ENCODE measurements at regions not wholly inside any gene's neighbourhood (a gene's known extent, or its start where the extent isn't known, plus 50 kb on each side); places are given as distances from the start of the nearest gene placed in this dataset.

GRCh38 chr5:126062398-126063221 is 360.6 kb upstream of the GRAMD2B start:
- Mint-ChIP-seq H3K4me3 (no peak overlapping the region), H3K4me1 (peaks cover under 1% of the 10 kb centered on the region), H3K9me3 (peaks cover 10% of the 10 kb centered on the region), H3K27me3 (ENCODE audit: insufficient read depth) (no peaks in the 10 kb centered on the region), H3K36me3 (ENCODE audit: low read depth) (peaks cover 2% of the 10 kb centered on the region), H3K27ac (no peak overlapping the region)
- DNase-seq = no peak
- no peak overlapping the region for H3K9ac ChIP-seq (ENCODE audit: extremely low read depth, low read length, poor library complexity, severe bottlenecking)
- H3K4me1 ChIP-seq (ENCODE audit: control insufficient read depth, insufficient read depth, low read length) = no peaks in the 10 kb centered on the region
- 83 to 94% methylated on average over 1 of the region's 1 CpG for WGBS, 2 experiments (ENCODE audit: insufficient coverage in 1 of 2, insufficient read length in 1 of 2)
- H3K27ac ChIP-seq (ENCODE audit: low read depth, low read length) = no peak overlapping the region
- no peaks in the 10 kb centered on the region for H3K27me3 ChIP-seq (ENCODE audit: control insufficient read depth, insufficient read depth, low read length, poor library complexity, severe bottlenecking)
- no peaks in the 10 kb centered on the region for H3K9me3 ChIP-seq (ENCODE audit: control insufficient read depth, low read length)
- no peak for TF ChIP-seq CTCF (conservative IDR thresholded peaks at IDR 0.05)
- no peaks in the 10 kb centered on the region for H3K36me3 ChIP-seq (ENCODE audit: control insufficient read depth, insufficient read depth, low read length)
- H3K4me3 ChIP-seq (ENCODE audit: low read length) = no peak overlapping the region

- no peaks in the 10 kb centered on the region for H3K27me3 Mint-ChIP-seq (ENCODE audit: insufficient read depth)
- no peak for TF ChIP-seq CTCF (conservative IDR thresholded peaks at IDR 0.05)
These were observed 358.1 kb upstream of the GRAMD2B start for GRCh38 chr5:126065061-126065460.

GRCh38 chr5:126066836-126067235 is 356.4 kb upstream of the GRAMD2B start:
- no peak overlapping the region for H3K27ac Mint-ChIP-seq
- Histone ChIP-seq H3K27me3 (ENCODE audit: control insufficient read depth, insufficient read depth, low read length, poor library complexity, severe bottlenecking) (no peaks in the 10 kb centered on the region), H3K36me3 (ENCODE audit: control insufficient read depth, insufficient read depth, low read length) (no peaks in the 10 kb centered on the region), H3K4me1 (ENCODE audit: control insufficient read depth, insufficient read depth, low read length) (no peaks in the 10 kb centered on the region), H3K4me3 (ENCODE audit: low read length) (no peak overlapping the region), H3K9me3 (ENCODE audit: control insufficient read depth, low read length) (peaks cover 18% of the 10 kb centered on the region), H3K27ac (ENCODE audit: low read depth, low read length) (no peak overlapping the region), H3K9ac (ENCODE audit: extremely low read depth, low read length, poor library complexity, severe bottlenecking) (no peak overlapping the region)
- no peak for DNase-seq
- H3K4me3 Mint-ChIP-seq = no peak overlapping the region
- peaks cover 12% of the 10 kb centered on the region for H3K9me3 Mint-ChIP-seq
- no peaks in the 10 kb centered on the region for H3K4me1 Mint-ChIP-seq
- H3K27me3 Mint-ChIP-seq (ENCODE audit: insufficient read depth) = no peaks in the 10 kb centered on the region
- WGBS, 2 experiments (ENCODE audit: insufficient coverage in 1 of 2, insufficient read length in 1 of 2) = 93 to 96% methylated on average over 4 of the region's 4 CpGs
- no peak for TF ChIP-seq CTCF (conservative IDR thresholded peaks at IDR 0.05)
- peaks cover 4% of the 10 kb centered on the region for H3K36me3 Mint-ChIP-seq (ENCODE audit: low read depth)

More at GRCh38 chr5:126065061-126065460, 358.1 kb upstream of the GRAMD2B start:
- H3K4me3 ChIP-seq (ENCODE audit: low read length) = no peak overlapping the region
- no peak overlapping the region for H3K27ac ChIP-seq (ENCODE audit: low read depth, low read length)
- no peaks in the 10 kb centered on the region for H3K4me1 ChIP-seq (ENCODE audit: control insufficient read depth, insufficient read depth, low read length)
- H3K9ac ChIP-seq (ENCODE audit: extremely low read depth, low read length, poor library complexity, severe bottlenecking) = no peak overlapping the region
- Mint-ChIP-seq H3K36me3 (ENCODE audit: low read depth) (no peaks in the 10 kb centered on the region), H3K4me1 (no peaks in the 10 kb centered on the region), H3K27ac (no peak overlapping the region), H3K9me3 (no peaks in the 10 kb centered on the region), H3K4me3 (no peak overlapping the region)
- no peak for DNase-seq
- 87 to 95% methylated on average over 3 of the region's 3 CpGs for WGBS, 2 experiments (ENCODE audit: insufficient coverage in 1 of 2, insufficient read length in 1 of 2)
- H3K9me3 ChIP-seq (ENCODE audit: control insufficient read depth, low read length) = peaks cover 5% of the 10 kb centered on the region
- H3K36me3 ChIP-seq (ENCODE audit: control insufficient read depth, insufficient read depth, low read length) = no peaks in the 10 kb centered on the region
- no peaks in the 10 kb centered on the region for H3K27me3 ChIP-seq (ENCODE audit: control insufficient read depth, insufficient read depth, low read length, poor library complexity, severe bottlenecking)
